K562 (cell line): ENCODE measurements at regions not wholly inside any gene's neighbourhood (a gene's known extent, or its start where the extent isn't known, plus 50 kb on each side); places are given as distances from the start of the nearest gene placed in this dataset.

ENCODE experiments used
- CCNT2 ChIP-seq: IDR thresholded peaks from 2 replicates; pipeline ENCODE4 v1.6.1; 2011; ENCODE audit warnings: borderline replicate concordance, low read depth, mild to moderate bottlenecking, moderate library complexity, mixed read lengths, low read length; ENCODE audit not compliant: insufficient read length; ENCODE audit errors: extremely low read depth
- EGR1 ChIP-seq: fragments of 450-650 bp; conservative IDR thresholded peaks from 2 replicates; pipeline ENCODE4 v1.6.1; 2017; ENCODE audit warnings: mild to moderate bottlenecking
- ETV1 ChIP-seq: fragments of 450-650 bp; conservative IDR thresholded peaks from 2 replicates; pipeline ENCODE4 v1.6.1; 2016; ENCODE audit warnings: missing genetic modification characterization, control low read depth, low read depth, missing compliant biosample characterization
- ETV5 ChIP-seq: sonication (generic); formaldehyde crosslinking; IDR thresholded peaks from 2 replicates; pipeline ENCODE4 v1.4.0; 2020; ENCODE audit warnings: low read depth, mild to moderate bottlenecking, missing genetic modification reagents
- HDAC1 ChIP-seq, 2 experiments: fragments of 450-650 bp; IDR thresholded peaks; 2 replicates each; pipeline ENCODE4 v1.6.1; 2016 to 2017; ENCODE audit warnings: inconsistent platforms in 1 of 2, mild to moderate bottlenecking in 1 of 2, moderate library complexity in 1 of 2
- NCOA2 ChIP-seq, 2 experiments: fragments of 450-650 bp; IDR thresholded peaks; 2 replicates each; pipeline ENCODE4 v1.6.1; 2018; ENCODE audit warnings: mild to moderate bottlenecking in 2 of 2, moderate library complexity in 1 of 2; ENCODE audit not compliant: partially characterized antibody in 2 of 2
- PHF20 ChIP-seq: fragments of 450-650 bp; IDR thresholded peaks from 2 replicates; pipeline ENCODE4 v1.6.1; 2018; ENCODE audit not compliant: partially characterized antibody
- RBFOX2 ChIP-seq: fragments of 200-400 bp; formaldehyde crosslinking; IDR thresholded peaks from 2 replicates; pipeline ENCODE4 v1.6.1; 2017; ENCODE audit warnings: low read depth, mild to moderate bottlenecking, low read length, moderate library complexity
- RBM22 ChIP-seq: fragments of 200-400 bp; formaldehyde crosslinking; IDR thresholded peaks from 2 replicates; pipeline ENCODE4 v1.6.1; 2018; ENCODE audit warnings: low read length, low read depth; ENCODE audit not compliant: poor library complexity, severe bottlenecking
- TCF3 ChIP-seq: sonication (generic); formaldehyde crosslinking; IDR thresholded peaks from 2 replicates; pipeline ENCODE4 v1.4.0; 2020; ENCODE audit warnings: mild to moderate bottlenecking, missing genetic modification reagents
- ZBED1 ChIP-seq: IDR thresholded peaks from 2 replicates; pipeline ENCODE4 v1.6.1; 2014
- ZNF224 ChIP-seq: sonication (generic); formaldehyde crosslinking; IDR thresholded peaks from 2 replicates; pipeline ENCODE4 v1.8.0; 2022; ENCODE audit warnings: mild to moderate bottlenecking, missing genetic modification reagents
- ZNF586 ChIP-seq: fragments of 450-650 bp; formaldehyde crosslinking; conservative IDR thresholded peaks from 2 replicates; pipeline ENCODE4 v1.4.0; 2020; ENCODE audit warnings: mild to moderate bottlenecking, moderate library complexity
- ZNF695 ChIP-seq: fragments of 450-650 bp; formaldehyde crosslinking; IDR thresholded peaks from 2 replicates; pipeline ENCODE4 v1.4.0; 2020; ENCODE audit warnings: mild to moderate bottlenecking, moderate library complexity
- ZNF76 ChIP-seq: fragments of 250-450 bp; sonication (Bioruptor Pico); IDR thresholded peaks from 2 replicates; pipeline ENCODE4 v1.4.0; 2020; ENCODE audit warnings: mild to moderate bottlenecking, moderate library complexity, borderline replicate concordance
- TF ChIP-seq, protein P1 (sequence below): fragments of 200-800 bp; sonication (Bioruptor generic); IDR thresholded peaks from 2 replicates; pipeline ENCODE4 v1.6.1; 2017; ENCODE audit warnings: missing genetic modification characterization, missing compliant biosample characterization
- TF ChIP-seq, protein P2 (sequence below): fragments of 250-450 bp; sonication (Bioruptor Pico); IDR thresholded peaks from 2 replicates; pipeline ENCODE4 v1.5.0; 2021; ENCODE audit warnings: mild to moderate bottlenecking, borderline replicate concordance
- TF ChIP-seq, protein P3 (sequence below): fragments of 250-450 bp; sonication (Bioruptor Pico); IDR thresholded peaks from 2 replicates; pipeline ENCODE4 v1.4.0; 2020; ENCODE audit warnings: borderline replicate concordance
- TF ChIP-seq, protein P4 (sequence below): sonication (generic); formaldehyde crosslinking; IDR thresholded peaks from 2 replicates; pipeline ENCODE4 v1.8.1; 2023; ENCODE audit warnings: missing genetic modification reagents, mild to moderate bottlenecking, borderline replicate concordance

DNA sequence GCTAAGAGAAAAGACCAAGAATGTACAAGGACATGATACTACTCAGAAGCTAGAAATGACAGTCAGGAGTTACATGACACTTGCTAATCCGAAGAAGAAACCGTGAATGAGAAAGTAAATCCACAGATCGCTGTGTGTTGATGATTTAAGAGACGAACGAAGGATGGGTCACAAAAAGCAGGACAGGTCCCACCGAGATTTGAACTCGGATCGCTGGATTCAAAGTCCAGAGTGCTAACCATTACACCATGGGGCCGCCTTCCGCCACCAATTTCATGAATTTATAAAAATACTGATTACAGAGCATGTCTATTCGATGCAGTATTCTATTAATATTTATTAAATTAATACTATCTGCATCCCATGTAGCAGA is 54.0 kb upstream of the BTN3A2 start (continued):
- TF ChIP-seq, protein P1, sequence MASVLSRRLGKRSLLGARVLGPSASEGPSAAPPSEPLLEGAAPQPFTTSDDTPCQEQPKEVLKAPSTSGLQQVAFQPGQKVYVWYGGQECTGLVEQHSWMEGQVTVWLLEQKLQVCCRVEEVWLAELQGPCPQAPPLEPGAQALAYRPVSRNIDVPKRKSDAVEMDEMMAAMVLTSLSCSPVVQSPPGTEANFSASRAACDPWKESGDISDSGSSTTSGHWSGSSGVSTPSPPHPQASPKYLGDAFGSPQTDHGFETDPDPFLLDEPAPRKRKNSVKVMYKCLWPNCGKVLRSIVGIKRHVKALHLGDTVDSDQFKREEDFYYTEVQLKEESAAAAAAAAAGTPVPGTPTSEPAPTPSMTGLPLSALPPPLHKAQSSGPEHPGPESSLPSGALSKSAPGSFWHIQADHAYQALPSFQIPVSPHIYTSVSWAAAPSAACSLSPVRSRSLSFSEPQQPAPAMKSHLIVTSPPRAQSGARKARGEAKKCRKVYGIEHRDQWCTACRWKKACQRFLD (CRISPR knock-in tag), result peak; percentile 50; the same call in 1 of the 2 replicates
- TF ChIP-seq, protein P2, sequence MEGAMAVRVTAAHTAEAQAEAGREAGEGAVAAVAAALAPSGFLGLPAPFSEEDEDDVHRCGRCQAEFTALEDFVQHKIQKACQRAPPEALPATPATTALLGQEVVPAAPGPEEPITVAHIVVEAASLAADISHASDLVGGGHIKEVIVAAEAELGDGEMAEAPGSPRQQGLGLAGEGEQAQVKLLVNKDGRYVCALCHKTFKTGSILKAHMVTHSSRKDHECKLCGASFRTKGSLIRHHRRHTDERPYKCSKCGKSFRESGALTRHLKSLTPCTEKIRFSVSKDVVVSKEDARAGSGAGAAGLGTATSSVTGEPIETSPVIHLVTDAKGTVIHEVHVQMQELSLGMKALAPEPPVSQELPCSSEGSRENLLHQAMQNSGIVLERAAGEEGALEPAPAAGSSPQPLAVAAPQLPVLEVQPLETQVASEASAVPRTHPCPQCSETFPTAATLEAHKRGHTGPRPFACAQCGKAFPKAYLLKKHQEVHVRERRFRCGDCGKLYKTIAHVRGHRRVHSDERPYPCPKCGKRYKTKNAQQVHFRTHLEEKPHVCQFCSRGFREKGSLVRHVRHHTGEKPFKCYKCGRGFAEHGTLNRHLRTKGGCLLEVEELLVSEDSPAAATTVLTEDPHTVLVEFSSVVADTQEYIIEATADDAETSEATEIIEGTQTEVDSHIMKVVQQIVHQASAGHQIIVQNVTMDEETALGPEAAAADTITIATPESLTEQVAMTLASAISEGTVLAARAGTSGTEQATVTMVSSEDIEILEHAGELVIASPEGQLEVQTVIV (CRISPR knock-in tag), result no peak
- TF ChIP-seq ETV5 (CRISPR knock-in tag) (peak; percentile 35), PHF20 (no peak), HDAC1 (IDR thresholded peaks at IDR 0.05) (peak; percentile 7 to 20; a peak in 2 of 4 replicates), ZBED1 (no peak), ZNF224 (CRISPR knock-in tag) (no peak), EGR1 (no peak), RBM22 (no peak), ZNF76 (CRISPR knock-in tag) (no peak), ETV1 (tag) (peak; percentile 54), RBFOX2 (no peak), CCNT2 (no peak), NCOA2 (IDR thresholded peaks at IDR 0.05; ENCODE audit: partially characterized antibody in 2 of 2) (peak in 1 of 2 experiments; percentile 48), TCF3 (CRISPR knock-in tag) (no peak; the same call in 1 of the 2 replicates), ZNF695 (CRISPR knock-in tag) (no peak), ZNF586 (CRISPR knock-in tag) (no peak)
- TF ChIP-seq, protein P3, sequence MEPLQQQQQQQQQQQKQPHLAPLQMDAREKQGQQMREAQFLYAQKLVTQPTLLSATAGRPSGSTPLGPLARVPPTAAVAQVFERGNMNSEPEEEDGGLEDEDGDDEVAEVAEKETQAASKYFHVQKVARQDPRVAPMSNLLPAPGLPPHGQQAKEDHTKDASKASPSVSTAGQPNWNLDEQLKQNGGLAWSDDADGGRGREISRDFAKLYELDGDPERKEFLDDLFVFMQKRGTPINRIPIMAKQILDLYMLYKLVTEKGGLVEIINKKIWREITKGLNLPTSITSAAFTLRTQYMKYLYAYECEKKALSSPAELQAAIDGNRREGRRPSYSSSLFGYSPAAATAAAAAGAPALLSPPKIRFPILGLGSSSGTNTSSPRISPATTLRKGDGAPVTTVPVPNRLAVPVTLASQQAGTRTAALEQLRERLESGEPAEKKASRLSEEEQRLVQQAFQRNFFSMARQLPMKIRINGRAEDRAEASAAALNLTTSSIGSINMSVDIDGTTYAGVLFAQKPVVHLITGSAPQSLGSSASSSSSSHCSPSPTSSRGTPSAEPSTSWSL (CRISPR knock-in tag), result no peak
- TF ChIP-seq, protein P4, sequence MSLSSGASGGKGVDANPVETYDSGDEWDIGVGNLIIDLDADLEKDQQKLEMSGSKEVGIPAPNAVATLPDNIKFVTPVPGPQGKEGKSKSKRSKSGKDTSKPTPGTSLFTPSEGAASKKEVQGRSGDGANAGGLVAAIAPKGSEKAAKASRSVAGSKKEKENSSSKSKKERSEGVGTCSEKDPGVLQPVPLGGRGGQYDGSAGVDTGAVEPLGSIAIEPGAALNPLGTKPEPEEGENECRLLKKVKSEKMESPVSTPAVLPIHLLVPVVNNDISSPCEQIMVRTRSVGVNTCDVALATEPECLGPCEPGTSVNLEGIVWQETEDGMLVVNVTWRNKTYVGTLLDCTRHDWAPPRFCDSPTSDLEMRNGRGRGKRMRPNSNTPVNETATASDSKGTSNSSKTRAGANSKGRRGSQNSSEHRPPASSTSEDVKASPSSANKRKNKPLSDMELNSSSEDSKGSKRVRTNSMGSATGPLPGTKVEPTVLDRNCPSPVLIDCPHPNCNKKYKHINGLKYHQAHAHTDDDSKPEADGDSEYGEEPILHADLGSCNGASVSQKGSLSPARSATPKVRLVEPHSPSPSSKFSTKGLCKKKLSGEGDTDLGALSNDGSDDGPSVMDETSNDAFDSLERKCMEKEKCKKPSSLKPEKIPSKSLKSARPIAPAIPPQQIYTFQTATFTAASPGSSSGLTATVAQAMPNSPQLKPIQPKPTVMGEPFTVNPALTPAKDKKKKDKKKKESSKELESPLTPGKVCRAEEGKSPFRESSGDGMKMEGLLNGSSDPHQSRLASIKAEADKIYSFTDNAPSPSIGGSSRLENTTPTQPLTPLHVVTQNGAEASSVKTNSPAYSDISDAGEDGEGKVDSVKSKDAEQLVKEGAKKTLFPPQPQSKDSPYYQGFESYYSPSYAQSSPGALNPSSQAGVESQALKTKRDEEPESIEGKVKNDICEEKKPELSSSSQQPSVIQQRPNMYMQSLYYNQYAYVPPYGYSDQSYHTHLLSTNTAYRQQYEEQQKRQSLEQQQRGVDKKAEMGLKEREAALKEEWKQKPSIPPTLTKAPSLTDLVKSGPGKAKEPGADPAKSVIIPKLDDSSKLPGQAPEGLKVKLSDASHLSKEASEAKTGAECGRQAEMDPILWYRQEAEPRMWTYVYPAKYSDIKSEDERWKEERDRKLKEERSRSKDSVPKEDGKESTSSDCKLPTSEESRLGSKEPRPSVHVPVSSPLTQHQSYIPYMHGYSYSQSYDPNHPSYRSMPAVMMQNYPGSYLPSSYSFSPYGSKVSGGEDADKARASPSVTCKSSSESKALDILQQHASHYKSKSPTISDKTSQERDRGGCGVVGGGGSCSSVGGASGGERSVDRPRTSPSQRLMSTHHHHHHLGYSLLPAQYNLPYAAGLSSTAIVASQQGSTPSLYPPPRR (CRISPR knock-in tag), result 0 out of 2 replicates have a peak, but pooled peaks have one; percentile 11
